COLO668 (cell line): ENCODE measurements at regions not wholly inside any gene's neighbourhood (a gene's known extent, or its start where the extent isn't known, plus 50 kb on each side); places are given as distances from the start of the nearest gene placed in this dataset.

Source experiments
- DNase-seq: peaks from one replicate; lab custom pipeline; 2025; ENCODE audit not compliant: unreplicated experiment; lab: John Stamatoyannopoulos, UW

DNA sequence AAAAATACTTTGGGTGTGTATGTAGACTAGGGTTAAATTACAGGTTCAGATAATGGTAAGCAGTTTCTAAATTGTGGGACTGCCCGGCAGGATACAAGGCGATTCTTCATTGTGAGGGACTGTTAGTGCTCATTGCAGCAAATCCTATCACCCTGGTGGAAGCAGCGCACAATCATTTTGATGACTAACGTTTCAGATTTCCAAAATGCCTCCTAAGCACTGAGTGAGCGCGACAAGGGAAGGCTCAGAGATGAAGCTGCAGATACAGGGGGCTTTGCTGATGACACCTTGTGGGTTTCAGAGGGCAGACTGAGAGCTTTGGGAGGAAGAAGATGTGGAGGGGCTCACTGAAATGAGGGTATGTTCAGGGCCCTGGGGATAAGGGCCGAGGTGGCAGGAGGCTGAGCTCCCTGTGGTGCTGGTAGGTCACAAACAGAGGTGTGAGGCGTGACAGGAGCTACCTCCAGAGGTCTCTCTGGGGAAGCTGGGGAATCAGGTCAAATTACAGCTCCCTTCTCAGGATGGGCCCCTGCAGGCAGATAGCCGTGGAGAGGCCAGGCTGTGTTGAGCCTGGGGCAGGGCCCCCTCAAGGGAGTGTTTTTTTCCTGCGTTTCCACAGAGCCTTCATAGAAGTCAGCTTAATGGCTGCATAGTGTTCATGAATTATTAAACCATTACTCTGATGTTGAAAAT lies 84.5 kb upstream of the FYN start:
- peak; percentile 27 for DNase-seq

DNA sequence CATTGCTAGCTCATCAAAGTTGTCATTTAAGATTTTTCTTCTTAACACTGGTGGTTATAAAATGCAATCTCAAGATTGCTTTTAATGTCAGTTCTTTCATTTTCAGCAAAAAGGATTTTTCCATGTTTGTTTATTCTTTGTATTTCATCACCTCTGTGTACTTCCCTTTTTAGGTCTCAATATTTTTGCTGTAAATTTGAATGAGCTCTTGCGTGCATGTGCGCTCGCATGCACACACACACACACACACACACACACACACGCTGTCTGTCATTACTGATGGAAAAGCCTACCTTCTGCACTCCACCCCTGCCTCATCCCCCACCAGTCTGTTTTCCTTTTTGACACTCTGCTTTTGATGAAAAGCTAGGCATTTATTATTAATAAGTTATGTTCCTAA lies 85.3 kb upstream of the FYN start:
- DNase-seq = no peak

DNA sequence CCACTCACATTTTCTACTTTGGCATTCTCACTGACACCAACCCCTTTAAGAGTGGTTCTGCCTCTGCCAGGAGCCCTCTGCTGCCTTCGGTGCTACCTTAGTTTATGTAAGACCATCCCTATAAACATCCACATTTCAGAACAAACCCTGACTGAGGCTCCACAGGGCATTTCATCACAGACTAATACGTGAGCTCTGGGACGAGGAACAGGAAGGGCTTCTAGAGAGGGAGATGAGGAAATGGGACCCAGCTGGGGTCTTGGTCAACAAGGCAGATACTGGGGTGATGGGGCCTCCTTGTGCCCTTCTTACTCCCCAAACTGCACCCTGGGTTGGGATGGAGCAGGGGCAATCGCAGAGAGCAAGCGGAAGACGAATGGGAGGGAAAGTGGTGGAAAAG lies 86.5 kb upstream of the FYN start:
- DNase-seq = no peak

DNA sequence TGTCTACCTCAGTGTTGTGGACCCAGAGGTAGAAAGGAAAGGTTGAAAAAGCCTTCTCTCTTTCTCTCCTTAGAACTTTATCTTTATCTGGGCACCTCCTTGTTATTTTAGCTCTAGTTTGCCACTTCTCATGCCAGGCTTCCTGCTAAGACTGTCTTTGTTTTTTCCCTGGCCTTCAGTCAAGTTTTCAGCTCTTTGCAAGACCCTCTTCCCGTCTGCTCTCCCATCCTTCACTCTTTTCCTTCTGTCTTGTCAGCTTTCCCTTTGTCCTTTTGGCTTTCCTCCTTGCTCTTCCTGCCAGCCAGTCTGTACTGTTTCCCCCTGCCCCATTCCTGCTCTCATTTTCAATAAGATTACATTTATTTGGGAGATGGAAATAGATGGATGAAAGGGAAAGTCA lies 86.8 kb upstream of the CCN6 start:
- no peak for DNase-seq

DNA sequence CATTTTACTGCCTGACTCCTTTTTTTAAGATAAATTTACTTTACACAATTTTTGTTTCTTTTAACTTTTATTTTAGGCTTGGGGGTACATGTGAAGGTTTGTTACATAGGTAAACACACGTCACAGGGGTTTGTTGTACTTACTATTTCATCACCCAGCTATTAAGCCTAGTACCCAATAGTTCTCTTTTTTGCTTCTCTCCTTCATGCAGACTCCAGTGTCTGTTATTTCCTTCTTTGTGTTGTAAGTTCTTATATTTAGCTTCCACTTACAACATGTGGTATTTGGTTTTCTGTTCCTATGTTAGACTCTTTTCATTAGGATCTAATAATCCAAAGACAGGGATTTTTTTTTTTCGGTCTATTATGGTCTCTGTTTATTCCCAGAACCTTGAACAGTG lies 83.5 kb upstream of the CCN6 start:
- DNase-seq = no peak

DNA sequence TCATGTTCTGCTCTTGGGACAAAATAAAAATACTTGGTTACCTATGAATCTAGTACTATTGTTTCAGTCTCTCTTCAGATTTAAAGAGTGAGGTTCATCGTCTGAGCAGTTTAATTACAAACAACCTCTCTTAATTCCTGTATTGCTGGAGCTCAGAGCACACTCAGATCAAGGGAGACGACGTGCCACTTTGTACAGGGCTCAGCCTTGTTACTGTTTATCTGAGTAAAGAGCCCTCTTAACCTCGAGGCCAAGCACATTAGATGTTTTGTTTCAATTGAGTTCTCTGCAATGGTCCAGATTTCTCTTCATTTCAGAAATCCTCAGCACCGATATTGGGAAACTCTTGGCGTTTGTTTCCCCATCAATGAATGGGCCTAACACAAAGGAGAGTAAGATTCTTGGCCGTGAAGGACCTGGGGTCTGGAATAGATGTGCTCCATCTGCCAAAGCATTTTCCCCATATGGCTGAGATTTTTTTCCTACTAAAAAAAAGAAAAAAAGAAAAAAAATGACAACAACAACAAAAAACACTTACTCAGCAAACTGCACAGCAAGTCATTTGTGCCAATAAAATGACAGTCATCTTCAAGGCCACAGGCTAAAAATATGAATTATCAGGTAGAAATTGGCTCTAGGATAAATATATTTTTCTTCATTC lies 82.6 kb upstream of the CCN6 start:
- no peak for DNase-seq

DNA sequence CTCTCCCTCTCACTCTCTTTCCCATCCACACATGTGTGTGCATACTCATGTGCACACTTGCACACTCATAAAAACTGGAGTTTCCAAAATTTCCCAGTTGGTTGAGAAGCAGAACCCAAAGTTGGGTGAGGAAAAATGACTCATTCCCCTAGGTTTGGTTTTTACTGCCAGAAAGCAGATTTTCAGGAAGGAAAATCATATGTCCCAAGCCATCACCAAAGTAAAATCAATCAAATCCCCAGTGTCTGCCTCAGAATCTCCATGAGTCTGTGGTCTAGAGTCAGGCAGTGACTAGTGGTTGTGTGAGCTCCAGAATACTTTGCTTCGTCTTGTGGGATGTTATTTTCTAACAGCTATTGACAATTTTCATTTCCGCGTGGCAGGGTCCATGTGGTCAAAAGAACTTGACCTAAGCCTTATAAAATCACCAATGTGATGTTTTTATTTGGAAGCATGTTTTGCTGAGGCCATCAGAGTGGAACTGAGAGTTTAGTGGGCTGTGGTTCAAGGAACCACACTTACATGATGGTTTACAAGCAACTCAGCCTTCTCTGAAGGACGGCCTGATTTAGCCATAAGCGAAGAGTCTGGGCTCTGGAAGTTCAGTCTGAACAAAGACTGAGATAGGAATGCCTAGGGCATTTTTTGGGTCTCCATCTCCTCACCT lies 81.9 kb upstream of the CCN6 start:
- DNase-seq = no peak

DNA sequence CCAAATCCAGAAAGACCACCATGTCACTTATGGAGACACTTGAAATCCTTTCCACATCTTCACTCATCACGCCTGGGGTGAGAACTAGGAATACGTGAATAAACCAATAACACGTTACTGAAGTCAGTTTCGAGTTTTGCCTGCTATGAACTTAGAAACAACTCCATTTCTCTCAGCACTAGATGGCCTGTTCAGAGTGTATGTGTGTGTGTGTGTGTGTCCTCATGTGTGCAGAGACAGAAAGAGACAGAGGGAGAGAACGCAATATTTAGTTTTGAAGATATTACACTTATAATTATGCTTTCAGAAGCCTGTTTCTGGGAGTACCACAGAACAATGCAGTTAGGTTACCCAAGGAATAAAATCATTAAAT lies 81.2 kb upstream of the CCN6 start:
- DNase-seq = no peak

DNA sequence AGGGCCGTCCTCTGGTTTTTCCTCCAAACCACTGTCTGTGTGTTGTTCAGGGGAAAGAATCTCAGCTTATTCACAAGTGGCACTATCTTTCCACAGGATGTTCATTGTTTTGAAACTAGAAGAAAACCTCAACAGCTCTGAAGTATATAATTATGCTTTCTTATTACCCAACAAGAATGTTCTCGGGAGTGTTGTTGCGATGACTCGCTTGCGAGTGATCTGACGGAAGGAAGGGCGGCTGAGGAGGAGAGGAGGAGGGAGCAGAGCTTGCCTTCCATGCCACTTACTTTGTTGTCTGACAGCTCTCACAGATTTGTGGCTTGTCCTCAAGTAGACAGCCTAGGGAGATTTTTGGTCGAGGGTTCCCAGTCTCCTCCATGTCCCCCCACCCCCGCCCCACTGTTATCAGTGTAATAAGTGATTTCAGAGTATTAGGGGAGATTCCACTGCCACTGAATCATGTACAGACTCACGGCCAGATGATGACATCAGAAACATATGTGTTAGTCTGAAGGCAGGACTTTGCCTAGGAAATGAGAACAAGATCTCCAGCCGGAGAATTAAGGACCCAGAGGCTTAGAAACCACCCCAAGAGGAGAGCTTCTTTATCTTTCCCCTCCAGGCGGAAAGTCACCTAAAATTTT lies 80.7 kb upstream of the CCN6 start:
- no peak for DNase-seq

DNA sequence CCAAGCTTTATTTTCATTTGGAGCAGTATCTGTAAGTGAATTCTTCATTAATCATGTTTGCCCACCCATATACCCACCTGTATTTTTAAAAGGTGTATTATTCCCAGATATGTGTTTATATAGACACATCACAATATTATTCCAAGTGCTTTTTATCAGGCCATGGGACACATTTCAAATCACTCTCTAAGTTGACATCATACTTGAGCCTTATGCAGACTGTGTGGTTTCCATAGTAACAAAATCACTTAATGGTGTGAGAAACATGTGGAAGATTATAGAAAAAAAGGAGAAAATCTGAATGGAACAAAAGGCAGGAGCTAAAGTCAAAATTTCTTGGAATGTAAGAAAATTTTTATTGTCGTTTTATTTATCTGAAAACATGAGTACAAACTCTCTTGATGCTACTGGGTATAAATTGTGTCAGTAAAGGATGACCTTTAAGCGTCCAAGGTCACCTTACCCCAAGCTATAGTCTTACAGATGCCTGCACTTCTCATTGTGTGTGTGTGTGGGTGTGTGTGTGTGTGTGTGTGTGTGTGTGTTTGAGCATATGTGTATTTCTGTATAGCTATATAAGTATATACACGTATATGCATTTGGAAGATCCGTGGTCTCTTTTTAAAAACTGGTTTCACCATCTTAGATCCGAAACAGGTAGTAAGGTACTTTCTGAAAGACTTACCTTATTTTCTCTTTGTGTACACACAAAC lies 79.8 kb upstream of the CCN6 start:
- DNase-seq = no peak

DNA sequence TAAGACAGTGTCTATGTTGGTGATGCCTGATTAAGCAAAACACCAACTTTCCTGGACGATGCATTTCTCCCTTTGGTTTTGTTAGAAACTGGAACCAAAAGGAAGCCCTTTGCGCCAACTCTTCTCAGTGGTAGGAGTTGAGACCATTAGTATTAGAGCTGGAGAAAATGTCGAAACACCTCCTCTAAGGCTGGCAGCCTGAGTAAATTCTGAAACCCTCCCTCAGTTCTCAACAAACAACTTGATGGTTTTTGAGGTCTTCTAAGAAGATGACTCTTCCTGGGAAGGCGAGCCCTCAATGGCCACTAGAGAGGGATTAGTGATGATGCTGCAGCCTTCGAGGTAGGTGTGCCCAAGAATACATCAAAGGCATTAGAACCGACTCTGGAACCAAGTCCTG lies 78.4 kb upstream of the CCN6 start:
- no peak for DNase-seq

DNA sequence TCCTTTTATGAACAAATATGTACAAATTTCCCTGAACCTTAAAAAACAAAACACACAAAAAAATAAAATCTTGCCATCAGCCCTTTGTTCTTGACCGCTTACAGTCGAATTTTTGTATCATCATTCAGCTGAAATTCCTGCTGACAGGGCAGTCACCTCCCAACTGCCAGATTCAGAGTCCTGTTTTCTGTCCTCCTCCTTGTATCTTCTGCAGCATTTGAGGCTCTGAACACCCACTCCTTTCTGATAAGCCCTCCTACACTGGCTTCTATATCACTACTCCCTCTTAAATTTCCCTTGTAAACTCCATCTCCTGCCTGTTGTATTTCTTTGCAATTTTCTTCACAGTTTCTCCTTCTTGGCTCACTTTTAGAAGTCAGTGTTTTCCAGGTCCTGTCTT lies 77.8 kb upstream of the CCN6 start:
- no peak for DNase-seq

DNA sequence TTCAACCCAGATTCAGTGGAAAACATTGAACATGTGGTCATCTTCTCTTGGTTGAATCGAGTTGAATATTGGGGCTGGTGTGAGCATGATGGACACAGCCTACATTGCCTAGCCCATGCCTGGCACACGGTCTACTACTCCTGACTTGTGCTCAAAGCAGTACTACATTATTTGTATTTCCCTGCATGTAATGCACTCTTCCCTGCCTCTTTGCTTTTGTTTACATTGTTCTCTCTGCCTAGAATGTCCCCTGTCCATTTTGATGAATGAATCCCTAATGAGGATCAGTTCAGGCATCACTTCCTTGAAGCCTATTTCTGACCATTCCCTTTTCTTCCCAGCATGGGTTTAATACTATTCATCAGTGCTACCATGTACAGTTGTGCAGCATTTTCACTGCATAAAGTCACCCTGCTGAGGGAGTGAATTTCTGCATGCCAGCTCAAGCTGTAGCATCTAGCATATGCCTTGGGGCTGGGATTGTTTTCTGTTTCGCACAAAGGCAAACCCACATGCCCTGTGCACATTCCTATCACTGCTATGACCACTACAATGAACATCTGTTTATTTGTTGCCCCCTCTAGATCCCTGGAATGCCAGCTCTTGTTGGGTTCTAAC lies 75.3 kb upstream of the CCN6 start:
- DNase-seq = no peak

DNA sequence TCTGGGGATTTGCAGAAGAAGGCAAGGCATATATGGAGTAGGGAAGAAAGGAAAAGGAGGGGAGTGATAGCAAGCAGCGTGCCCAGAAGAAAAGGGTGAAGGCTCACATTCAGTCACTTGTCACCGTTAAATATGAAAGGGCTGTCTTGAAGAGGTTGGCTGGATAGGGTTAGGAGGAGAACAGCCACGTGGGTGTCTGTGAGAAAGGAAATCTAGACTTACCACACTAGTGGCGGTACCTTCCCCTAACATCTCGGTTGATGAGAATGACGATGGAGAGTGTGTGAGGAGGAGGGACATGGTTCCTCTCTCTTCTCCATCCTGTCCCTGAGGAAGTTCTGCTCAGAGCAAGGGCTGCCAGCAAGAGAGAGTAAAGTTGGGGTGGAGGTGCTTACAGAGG lies 74.3 kb upstream of the CCN6 start:
- DNase-seq = no peak

DNA sequence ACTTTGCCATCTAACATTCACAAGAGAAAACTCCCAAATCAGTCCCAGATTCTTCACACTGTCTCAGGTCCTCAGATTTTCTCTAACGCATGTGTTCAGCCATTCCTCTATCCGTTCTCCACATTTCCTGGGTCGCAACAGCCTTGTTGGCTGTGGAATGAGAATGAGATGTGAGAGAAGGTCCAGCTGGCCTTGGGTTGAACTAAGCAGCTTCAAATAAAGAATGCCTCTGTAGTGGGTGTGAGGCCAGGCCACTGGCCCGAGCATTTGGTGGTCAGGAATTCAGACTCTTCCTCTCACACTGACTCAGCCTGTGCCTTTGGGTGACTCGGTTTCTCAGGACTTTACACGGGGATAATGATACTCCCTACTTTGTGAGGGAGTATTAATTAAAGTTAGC lies 73.8 kb upstream of the CCN6 start:
- DNase-seq = no peak

DNA sequence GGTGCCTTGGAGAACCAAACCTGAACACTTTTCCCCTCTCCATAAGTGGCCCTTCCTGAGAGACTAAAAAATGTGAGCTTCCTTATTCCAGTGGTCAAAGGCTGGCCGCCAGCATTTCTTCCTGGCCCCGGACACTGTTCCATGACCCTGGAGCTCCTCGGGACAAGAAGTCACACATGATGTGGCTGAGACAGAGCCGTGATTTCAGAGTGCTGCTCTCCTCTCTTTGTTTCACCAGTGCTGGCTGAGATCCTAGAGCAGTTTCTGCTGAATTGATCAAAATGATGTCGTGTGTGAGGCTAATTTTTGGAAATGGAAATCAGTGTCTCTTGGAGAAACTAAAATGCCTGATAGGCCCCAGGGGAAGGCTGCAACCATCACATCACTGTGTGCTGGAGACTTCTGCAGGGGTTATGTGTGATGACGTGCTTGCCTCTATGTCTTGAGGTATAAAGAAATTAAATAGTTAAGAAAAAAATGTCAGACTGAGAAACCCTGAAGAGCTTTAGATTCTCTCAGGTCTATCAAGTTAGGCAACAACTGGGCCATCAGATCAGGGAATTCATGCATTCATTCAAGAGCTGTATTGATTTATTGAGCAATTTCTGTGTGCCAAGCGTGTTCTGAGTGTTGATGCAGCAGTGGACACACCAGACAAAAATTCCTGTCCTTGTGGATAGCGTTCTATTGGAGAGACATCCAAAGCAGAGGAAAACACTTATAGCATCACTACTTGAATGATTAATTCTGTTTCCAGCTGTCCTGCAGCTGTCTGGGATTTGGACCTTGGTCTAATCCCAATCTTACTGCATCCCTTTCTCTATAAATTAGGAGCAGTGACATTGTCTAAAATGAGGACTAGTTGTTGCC lies 72.7 kb upstream of the CCN6 start:
- DNase-seq = no peak

DNA sequence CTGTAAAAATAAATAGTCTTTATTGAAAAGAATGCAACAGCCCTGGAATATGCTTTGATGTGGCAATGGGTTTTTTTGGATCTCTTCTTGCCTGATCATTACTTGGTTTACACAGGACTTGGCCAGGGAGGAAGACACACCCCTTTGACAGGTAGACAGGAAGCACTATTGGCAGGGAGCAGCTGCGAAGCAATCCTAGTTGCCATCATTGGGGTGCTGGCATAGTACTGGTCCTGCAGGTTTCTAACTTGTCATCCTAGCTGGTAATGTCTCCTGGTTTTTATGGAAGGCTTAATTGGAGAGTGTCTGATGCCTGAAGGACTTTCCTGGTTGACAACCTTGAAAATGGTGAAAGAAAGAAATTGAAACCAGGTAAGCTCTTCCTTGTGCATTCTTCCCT lies 71.2 kb upstream of the CCN6 start:
- no peak for DNase-seq

DNA sequence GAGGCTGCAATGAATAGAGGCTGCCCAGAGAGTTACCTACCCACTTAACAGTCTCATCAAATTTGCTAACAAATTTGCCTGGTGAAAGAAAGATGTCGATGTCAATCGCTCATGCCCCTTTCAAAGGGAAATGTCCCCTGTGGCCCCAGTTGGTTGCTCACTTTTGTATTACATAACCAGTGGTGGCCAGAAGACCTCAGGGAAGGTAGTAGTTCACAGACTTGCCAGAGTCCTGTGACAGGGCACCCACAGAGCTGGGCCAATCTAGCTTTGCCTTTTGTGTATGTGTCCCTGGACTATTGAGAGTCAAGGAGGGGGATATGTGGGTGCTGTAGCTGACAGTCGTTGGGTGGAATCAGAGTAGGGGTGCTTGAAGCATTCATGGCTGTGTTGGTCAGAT lies 70.7 kb upstream of the CCN6 start:
- no peak for DNase-seq

DNA sequence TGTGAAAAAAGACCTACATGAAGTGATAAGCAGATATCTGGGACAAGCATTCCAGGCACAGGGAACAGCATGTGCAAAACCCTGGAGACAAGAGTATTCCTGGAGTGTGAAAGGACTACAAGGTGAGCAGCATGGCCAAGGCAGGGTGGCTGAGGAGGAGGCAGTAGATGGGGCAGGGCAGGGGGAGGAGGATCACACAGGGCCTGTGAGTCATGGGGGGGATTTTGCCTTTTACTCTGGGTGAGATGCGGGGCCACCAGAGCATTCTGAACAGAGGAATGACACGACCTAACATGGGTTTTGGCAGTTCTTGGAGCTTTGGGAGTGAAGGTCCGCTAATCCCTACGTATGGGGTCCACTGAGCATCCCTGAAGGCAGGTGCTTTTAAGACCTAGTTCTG lies 69.8 kb upstream of the CCN6 start:
- DNase-seq = no peak

DNA sequence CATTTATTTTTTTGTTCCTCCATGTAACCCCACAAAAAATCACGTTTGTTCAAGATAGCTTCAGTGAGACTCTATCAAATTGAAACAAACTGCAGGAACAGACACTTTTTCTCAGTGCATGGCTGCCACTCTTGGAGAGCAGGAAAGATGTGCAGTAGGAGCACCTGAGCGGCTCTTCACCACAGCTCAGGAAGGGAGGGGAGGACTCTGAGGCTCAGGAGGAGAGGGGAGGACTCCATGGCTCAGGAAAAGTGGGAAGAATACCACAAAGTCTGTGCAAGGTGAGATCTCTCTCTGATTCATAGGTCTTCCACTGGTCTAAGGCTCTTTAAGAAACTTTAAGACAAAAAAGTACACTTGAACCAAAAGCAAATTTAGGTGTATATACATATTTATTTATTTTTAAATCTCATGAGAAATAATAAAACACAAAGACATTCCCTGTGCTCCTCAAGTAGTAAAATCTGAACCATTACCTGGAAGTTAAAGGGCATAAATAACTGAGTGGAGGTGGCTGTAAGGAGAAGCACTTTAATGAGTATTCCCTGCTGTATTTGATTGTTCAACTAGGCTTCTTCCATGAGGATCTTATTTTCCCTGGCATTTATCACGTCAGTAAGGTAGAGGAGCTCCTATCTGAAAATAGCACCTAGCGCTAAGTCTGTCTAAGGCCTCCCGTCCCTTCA lies 69.2 kb upstream of the CCN6 start:
- DNase-seq = no peak
